Activated T-cell treated with anti-CD3 and anti-CD28 coated beads, Interleukin-2, amount 50 U/mL, for 24 hours (primary cell): ENCODE measurements at regions not wholly inside any gene's neighbourhood (a gene's known extent, or its start where the extent isn't known, plus 50 kb on each side); places are given as distances from the start of the nearest gene placed in this dataset.

Source experiments
- DNase-seq: peaks from one replicate; pipeline ENCODE4 v3.0.0-alpha.2; 2020
- H3K27ac Mint-ChIP-seq: 2 replicates; pipeline ENCODE4 v1.8.0; 2020; ENCODE audit warnings: mild to moderate bottlenecking, mixed read lengths
- H3K27me3 Mint-ChIP-seq: 2 replicates; pipeline ENCODE4 v1.8.0; 2020; ENCODE audit warnings: mixed read lengths
- H3K36me3 Mint-ChIP-seq: 2 replicates; pipeline ENCODE4 v1.8.0; 2020; ENCODE audit warnings: low read depth, mixed read lengths
- H3K4me1 Mint-ChIP-seq: 2 replicates; pipeline ENCODE4 v1.8.0; 2020; ENCODE audit warnings: low read depth, mixed read lengths
- H3K4me3 Mint-ChIP-seq: 2 replicates; pipeline ENCODE4 v1.8.0; 2020; ENCODE audit warnings: mild to moderate bottlenecking, moderate library complexity, mixed read lengths
- H3K9me3 Mint-ChIP-seq: 2 replicates; pipeline ENCODE4 v1.8.0; 2020; ENCODE audit warnings: mixed read lengths

- DNase-seq = no peak
- Mint-ChIP-seq H3K4me3 (no peak overlapping the region), H3K36me3 (no peaks in the 10 kb centered on the region), H3K4me1 (no peaks in the 10 kb centered on the region), H3K27me3 (no peaks in the 10 kb centered on the region), H3K9me3 (peaks cover 26% of the 10 kb centered on the region), H3K27ac (no peak overlapping the region)
These were observed 1127.8 kb upstream of the PRKX start for GRCh38 chrX:4841216-4841745.

- no peaks in the 10 kb centered on the region for H3K27me3 Mint-ChIP-seq
- H3K4me1 Mint-ChIP-seq = no peaks in the 10 kb centered on the region
- H3K27ac Mint-ChIP-seq = no peak overlapping the region
These were observed 1118.1 kb upstream of the PRKX start for GRCh38 chrX:4831574-4831973.

GRCh38 chrX:4830880-4831557 lies 1117.6 kb upstream of the PRKX start:
- Mint-ChIP-seq H3K27me3 (no peaks in the 10 kb centered on the region), H3K4me3 (no peak overlapping the region), H3K36me3 (no peaks in the 10 kb centered on the region), H3K4me1 (no peaks in the 10 kb centered on the region), H3K27ac (no peak overlapping the region), H3K9me3 (peaks cover 14% of the 10 kb centered on the region)
- no peak for DNase-seq

More at GRCh38 chrX:4831574-4831973, 1118.1 kb upstream of the PRKX start:
- Mint-ChIP-seq H3K9me3 (peaks cover 14% of the 10 kb centered on the region), H3K4me3 (no peak overlapping the region), H3K36me3 (no peaks in the 10 kb centered on the region)
- DNase-seq = no peak

- Mint-ChIP-seq H3K4me3 (no peak overlapping the region), H3K27ac (no peak overlapping the region), H3K27me3 (no peaks in the 10 kb centered on the region), H3K36me3 (no peaks in the 10 kb centered on the region), H3K4me1 (no peaks in the 10 kb centered on the region), H3K9me3 (peaks cover 15% of the 10 kb centered on the region)
- no peak for DNase-seq
These were observed 1112.1 kb upstream of the PRKX start for GRCh38 chrX:4825550-4825949.

- no peak overlapping the region for H3K27ac Mint-ChIP-seq
- no peak overlapping the region for H3K4me3 Mint-ChIP-seq
- no peaks in the 10 kb centered on the region for H3K4me1 Mint-ChIP-seq
- peaks cover 23% of the 10 kb centered on the region for H3K9me3 Mint-ChIP-seq
- no peaks in the 10 kb centered on the region for H3K36me3 Mint-ChIP-seq
- no peak for DNase-seq
- H3K27me3 Mint-ChIP-seq = no peaks in the 10 kb centered on the region
These were observed 1096.1 kb upstream of the PRKX start for GRCh38 chrX:4809571-4809970.

GRCh38 chrX:4805502-4805901 lies 1092.1 kb upstream of the PRKX start:
- H3K36me3 Mint-ChIP-seq = no peaks in the 10 kb centered on the region
- DNase-seq = no peak
- H3K27ac Mint-ChIP-seq = no peak overlapping the region
- H3K4me3 Mint-ChIP-seq = no peak overlapping the region
- peaks cover 29% of the 10 kb centered on the region for H3K9me3 Mint-ChIP-seq
- H3K4me1 Mint-ChIP-seq = no peaks in the 10 kb centered on the region
- H3K27me3 Mint-ChIP-seq = no peaks in the 10 kb centered on the region

- H3K27ac Mint-ChIP-seq = no peak overlapping the region
- DNase-seq = no peak
- no peak overlapping the region for H3K4me3 Mint-ChIP-seq
- H3K36me3 Mint-ChIP-seq = no peaks in the 10 kb centered on the region
- H3K4me1 Mint-ChIP-seq = no peaks in the 10 kb centered on the region
- no peaks in the 10 kb centered on the region for H3K27me3 Mint-ChIP-seq
- peaks cover 23% of the 10 kb centered on the region for H3K9me3 Mint-ChIP-seq
These were observed 1087.3 kb upstream of the PRKX start for GRCh38 chrX:4800756-4801155.

GRCh38 chrX:4787971-4788370 lies 1074.5 kb upstream of the PRKX start:
- Mint-ChIP-seq H3K4me3 (no peak overlapping the region), H3K4me1 (no peaks in the 10 kb centered on the region), H3K36me3 (no peaks in the 10 kb centered on the region), H3K27me3 (no peaks in the 10 kb centered on the region), H3K9me3 (peaks cover 2% of the 10 kb centered on the region), H3K27ac (no peak overlapping the region)
- DNase-seq = no peak

GRCh38 chrX:4764888-4765287 lies 1051.4 kb upstream of the PRKX start:
- no peaks in the 10 kb centered on the region for H3K4me1 Mint-ChIP-seq
- no peak overlapping the region for H3K27ac Mint-ChIP-seq
- no peak overlapping the region for H3K4me3 Mint-ChIP-seq
- no peaks in the 10 kb centered on the region for H3K36me3 Mint-ChIP-seq
- no peak for DNase-seq
- no peaks in the 10 kb centered on the region for H3K27me3 Mint-ChIP-seq
- H3K9me3 Mint-ChIP-seq = peaks cover 5% of the 10 kb centered on the region

GRCh38 chrX:4762196-4762595 lies 1048.7 kb upstream of the PRKX start:
- H3K4me1 Mint-ChIP-seq = no peaks in the 10 kb centered on the region
- no peak overlapping the region for H3K27ac Mint-ChIP-seq
- peaks cover 9% of the 10 kb centered on the region for H3K9me3 Mint-ChIP-seq
- DNase-seq = no peak
- no peak overlapping the region for H3K4me3 Mint-ChIP-seq
- H3K36me3 Mint-ChIP-seq = no peaks in the 10 kb centered on the region
- no peaks in the 10 kb centered on the region for H3K27me3 Mint-ChIP-seq

GRCh38 chrX:4754878-4755604 lies 1041.6 kb upstream of the PRKX start:
- no peaks in the 10 kb centered on the region for H3K36me3 Mint-ChIP-seq
- H3K4me1 Mint-ChIP-seq = no peaks in the 10 kb centered on the region
- H3K27ac Mint-ChIP-seq = no peak overlapping the region
- no peak overlapping the region for H3K4me3 Mint-ChIP-seq
- peaks cover 8% of the 10 kb centered on the region for H3K9me3 Mint-ChIP-seq
- H3K27me3 Mint-ChIP-seq = no peaks in the 10 kb centered on the region
- no peak for DNase-seq

- no peaks in the 10 kb centered on the region for H3K27me3 Mint-ChIP-seq
- DNase-seq = no peak
- H3K4me1 Mint-ChIP-seq = no peaks in the 10 kb centered on the region
- H3K9me3 Mint-ChIP-seq = peaks cover 9% of the 10 kb centered on the region
- no peak overlapping the region for H3K27ac Mint-ChIP-seq
- no peaks in the 10 kb centered on the region for H3K36me3 Mint-ChIP-seq
- H3K4me3 Mint-ChIP-seq = no peak overlapping the region
These were observed 1027.6 kb upstream of the PRKX start for GRCh38 chrX:4741024-4741423.

GRCh38 chrX:4735299-4735698 lies 1021.9 kb upstream of the PRKX start:
- no peaks in the 10 kb centered on the region for H3K4me1 Mint-ChIP-seq

GRCh38 chrX:4710618-4711433 lies 997.4 kb upstream of the PRKX start:
- Mint-ChIP-seq H3K4me1 (no peaks in the 10 kb centered on the region), H3K36me3 (no peaks in the 10 kb centered on the region), H3K4me3 (no peak overlapping the region), H3K9me3 (peaks cover 8% of the 10 kb centered on the region), H3K27me3 (no peaks in the 10 kb centered on the region), H3K27ac (no peak overlapping the region)
- no peak for DNase-seq

More at GRCh38 chrX:4735299-4735698, 1021.9 kb upstream of the PRKX start:
- no peaks in the 10 kb centered on the region for H3K27me3 Mint-ChIP-seq
- H3K9me3 Mint-ChIP-seq = peaks cover 9% of the 10 kb centered on the region
- H3K36me3 Mint-ChIP-seq = no peaks in the 10 kb centered on the region
- no peak overlapping the region for H3K27ac Mint-ChIP-seq
- DNase-seq = no peak
- no peak overlapping the region for H3K4me3 Mint-ChIP-seq
